ENCODE measurements at regions not wholly inside any gene's neighbourhood (a gene's known extent, or its start where the extent isn't known, plus 50 kb on each side); places are given as distances from the start of the nearest gene placed in this dataset.

- Histone ChIP-seq H3K27me3 (no peaks in the 10 kb centered on the region), H3K9me3 (no peaks in the 10 kb centered on the region; the same call in 1 of the 2 replicates), H3K4me1 (no peaks in the 10 kb centered on the region), H3K36me3 (no peaks in the 10 kb centered on the region), H3K4me3 (ENCODE audit: low read depth, low read length) (no peak overlapping the region)
- no peak for DNase-seq
- no peak for TF ChIP-seq CTCF (IDR thresholded peaks at IDR 0.05; ENCODE audit: low read depth, low read length)
Measured at GRCh38 chr2:22525681-22526080, 859.3 kb upstream of the KLHL29 start.

GRCh38 chr2:22530131-22530530, 854.8 kb upstream of the KLHL29 start:
- DNase-seq = no peak
- no peaks in the 10 kb centered on the region for H3K4me1 ChIP-seq
- no peak overlapping the region for H3K4me3 ChIP-seq (ENCODE audit: low read depth, low read length)
- no peak for TF ChIP-seq CTCF (IDR thresholded peaks at IDR 0.05; ENCODE audit: low read depth, low read length)
- H3K9me3 ChIP-seq = no peaks in the 10 kb centered on the region; the same call in 1 of the 2 replicates
- H3K27me3 ChIP-seq = no peaks in the 10 kb centered on the region
- H3K36me3 ChIP-seq = no peaks in the 10 kb centered on the region

GRCh38 chr2:22536133-22536532, 848.8 kb upstream of the KLHL29 start:
- Histone ChIP-seq H3K4me3 (ENCODE audit: low read depth, low read length) (no peak overlapping the region), H3K27me3 (no peaks in the 10 kb centered on the region), H3K4me1 (no peaks in the 10 kb centered on the region), H3K36me3 (no peaks in the 10 kb centered on the region), H3K9me3 (no peaks in the 10 kb centered on the region)
- no peak for DNase-seq
- TF ChIP-seq CTCF (IDR thresholded peaks at IDR 0.05; ENCODE audit: low read depth, low read length) = no peak

- no peak for TF ChIP-seq CTCF (IDR thresholded peaks at IDR 0.05; ENCODE audit: low read depth, low read length)
- H3K4me1 ChIP-seq = peaks cover 7% of the 10 kb centered on the region
- no peak for DNase-seq
- no peaks in the 10 kb centered on the region for H3K9me3 ChIP-seq
- H3K36me3 ChIP-seq = no peaks in the 10 kb centered on the region
- H3K27me3 ChIP-seq = no peaks in the 10 kb centered on the region
- no peak overlapping the region for H3K4me3 ChIP-seq (ENCODE audit: low read depth, low read length)
Measured at GRCh38 chr2:22554453-22554852, 830.5 kb upstream of the KLHL29 start.

GRCh38 chr2:22557406-22557805, 827.6 kb upstream of the KLHL29 start:
- H3K4me1 ChIP-seq = peaks cover 7% of the 10 kb centered on the region
- TF ChIP-seq CTCF (IDR thresholded peaks at IDR 0.05; ENCODE audit: low read depth, low read length) = no peak
- H3K4me3 ChIP-seq (ENCODE audit: low read depth, low read length) = no peak overlapping the region
- DNase-seq = no peak
- H3K27me3 ChIP-seq = no peaks in the 10 kb centered on the region
- no peaks in the 10 kb centered on the region for H3K9me3 ChIP-seq
- no peaks in the 10 kb centered on the region for H3K36me3 ChIP-seq

GRCh38 chr2:22560021-22560420, 825.0 kb upstream of the KLHL29 start:
- Histone ChIP-seq H3K4me3 (ENCODE audit: low read depth, low read length) (no peak overlapping the region), H3K36me3 (no peaks in the 10 kb centered on the region), H3K9me3 (no peaks in the 10 kb centered on the region), H3K4me1 (peaks cover 7% of the 10 kb centered on the region), H3K27me3 (no peaks in the 10 kb centered on the region)
- no peak for TF ChIP-seq CTCF (IDR thresholded peaks at IDR 0.05; ENCODE audit: low read depth, low read length)
- DNase-seq = no peak

All from BE2C (cell line).